Lower leg skin (tissue), 3 donors: ENCODE measurements at regions not wholly inside any gene's neighbourhood (a gene's known extent, or its start where the extent isn't known, plus 50 kb on each side); places are given as distances from the start of the nearest gene placed in this dataset.

Experiments used
- POLR2A ChIP-seq, 2 donors: fragments of 450-650 bp; IDR thresholded peaks; one replicate each; pipeline ENCODE4 v1.6.1; 2016 to 2017; ENCODE audit warnings: antibody characterized with exemption in 2 of 2, mild to moderate bottlenecking in 1 of 2, moderate library complexity in 1 of 2
- TF ChIP-seq, protein P1 (sequence below), 3 donors: fragments of 450-650 bp; IDR thresholded peaks; one replicate each; pipeline ENCODE4 v1.5.1; 2016; ENCODE audit warnings: antibody characterized with exemption in 3 of 3, mild to moderate bottlenecking in 3 of 3, moderate library complexity in 2 of 3

DNA sequence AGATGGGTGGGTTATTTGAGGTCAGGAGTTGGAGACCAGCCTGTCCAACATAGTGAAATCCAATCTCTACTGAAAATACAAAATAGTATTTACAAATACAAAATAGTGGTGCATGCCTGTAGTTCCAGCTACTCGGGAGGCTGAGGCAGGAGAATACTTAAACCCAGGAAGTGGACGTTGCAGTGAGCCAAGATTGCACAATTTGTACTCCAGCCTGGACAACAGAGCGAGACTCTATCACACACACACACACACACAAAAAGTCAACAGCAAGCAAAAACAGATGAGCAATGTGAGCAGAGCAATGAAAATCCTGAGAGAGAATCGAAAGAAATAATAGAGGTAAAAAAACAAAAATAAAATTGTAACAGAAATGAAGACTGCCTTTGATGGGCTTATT, 168.8 kb downstream of the PCDH18 start:
- TF ChIP-seq, protein P1, sequence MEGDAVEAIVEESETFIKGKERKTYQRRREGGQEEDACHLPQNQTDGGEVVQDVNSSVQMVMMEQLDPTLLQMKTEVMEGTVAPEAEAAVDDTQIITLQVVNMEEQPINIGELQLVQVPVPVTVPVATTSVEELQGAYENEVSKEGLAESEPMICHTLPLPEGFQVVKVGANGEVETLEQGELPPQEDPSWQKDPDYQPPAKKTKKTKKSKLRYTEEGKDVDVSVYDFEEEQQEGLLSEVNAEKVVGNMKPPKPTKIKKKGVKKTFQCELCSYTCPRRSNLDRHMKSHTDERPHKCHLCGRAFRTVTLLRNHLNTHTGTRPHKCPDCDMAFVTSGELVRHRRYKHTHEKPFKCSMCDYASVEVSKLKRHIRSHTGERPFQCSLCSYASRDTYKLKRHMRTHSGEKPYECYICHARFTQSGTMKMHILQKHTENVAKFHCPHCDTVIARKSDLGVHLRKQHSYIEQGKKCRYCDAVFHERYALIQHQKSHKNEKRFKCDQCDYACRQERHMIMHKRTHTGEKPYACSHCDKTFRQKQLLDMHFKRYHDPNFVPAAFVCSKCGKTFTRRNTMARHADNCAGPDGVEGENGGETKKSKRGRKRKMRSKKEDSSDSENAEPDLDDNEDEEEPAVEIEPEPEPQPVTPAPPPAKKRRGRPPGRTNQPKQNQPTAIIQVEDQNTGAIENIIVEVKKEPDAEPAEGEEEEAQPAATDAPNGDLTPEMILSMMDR (IDR thresholded peaks at IDR 0.05), result no peak
- TF ChIP-seq POLR2A (IDR thresholded peaks at IDR 0.05), result no peak
